Hematopoietic multipotent progenitor cell (in vitro differentiated cells): ENCODE measurements at regions not wholly inside any gene's neighbourhood (a gene's known extent, or its start where the extent isn't known, plus 50 kb on each side); places are given as distances from the start of the nearest gene placed in this dataset.
"Not testable (repeated sequence)": the region's sequence is repeated elsewhere in the genome, so short reads cannot be mapped to it uniquely, and the experiment has no call there.

Source experiments
- DNase-seq, 3 donors: peaks; one replicate each; pipeline ENCODE4 v3.0.0-alpha.2; 2011 to 2015; ENCODE audit warnings: low read depth in 2 of 3, low spot score in 2 of 3

DNA sequence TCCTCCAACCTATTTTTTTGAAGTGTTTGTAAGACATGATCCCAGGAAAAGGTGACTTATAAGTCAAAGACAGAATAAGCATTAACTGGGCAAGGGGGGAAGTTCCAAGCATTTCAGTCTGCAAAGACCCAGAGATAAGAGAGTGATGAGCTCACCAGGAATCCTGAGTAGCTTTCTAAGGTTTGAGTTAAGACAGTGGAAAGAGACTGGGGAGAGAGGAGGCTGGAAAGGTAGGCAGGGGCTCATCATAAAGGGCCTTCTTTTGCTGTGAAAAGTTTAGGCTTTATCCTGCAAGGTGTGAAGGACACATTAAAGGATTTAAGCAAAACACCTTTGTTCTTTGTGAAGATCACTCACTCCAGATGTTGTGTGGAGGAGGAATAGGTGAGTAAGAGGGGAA, 438.8 kb downstream of the CHL1 start:
- no peak for DNase-seq

- peak in 2 of 3 donors; percentile 14 to 58 for DNase-seq
Observed at GRCh38 chr3:643376-643775, 446.8 kb downstream of the CHL1 start.

GRCh38 chr3:655824-656223, 437.0 kb upstream of the CNTN6 start:
- DNase-seq: no peak

GRCh38 chr3:661356-661755, 431.5 kb upstream of the CNTN6 start:
- DNase-seq: no peak

- DNase-seq: no peak
Observed at GRCh38 chr3:674116-674515, 418.7 kb upstream of the CNTN6 start.

GRCh38 chr3:675846-676245, 417.0 kb upstream of the CNTN6 start:
- DNase-seq: no peak

- no peak for DNase-seq
Observed at GRCh38 chr3:683770-684169, 409.1 kb upstream of the CNTN6 start.

- no peak for DNase-seq
Observed at GRCh38 chr3:690770-691169, 402.1 kb upstream of the CNTN6 start.

DNA sequence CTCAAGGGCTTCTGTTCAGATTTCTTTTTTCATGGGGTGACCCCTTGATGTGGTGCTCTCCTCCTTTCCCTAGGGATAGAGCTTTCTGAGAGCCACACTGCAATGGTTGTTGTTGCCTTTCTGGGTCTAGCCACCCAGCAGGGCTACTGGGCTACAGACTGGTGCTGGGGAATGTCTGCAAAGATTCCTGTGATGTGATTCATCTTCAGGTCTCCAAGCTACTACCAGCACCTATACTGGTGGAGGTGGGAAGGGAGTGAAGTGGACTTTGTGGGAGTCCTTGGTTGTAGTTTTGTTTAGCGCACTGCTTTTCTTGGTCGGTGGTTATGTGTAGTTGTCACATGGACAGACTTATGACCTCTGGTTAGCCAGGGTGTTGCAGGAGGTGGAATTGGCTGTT, 392.3 kb upstream of the CNTN6 start:
- no peak for DNase-seq

- DNase-seq: no peak
Observed at GRCh38 chr3:707041-707440, 385.8 kb upstream of the CNTN6 start.

GRCh38 chr3:713006-713621, 379.7 kb upstream of the CNTN6 start:
- DNase-seq: no peak

- DNase-seq: no peak
Observed at GRCh38 chr3:713947-714620, 378.7 kb upstream of the CNTN6 start.

DNA sequence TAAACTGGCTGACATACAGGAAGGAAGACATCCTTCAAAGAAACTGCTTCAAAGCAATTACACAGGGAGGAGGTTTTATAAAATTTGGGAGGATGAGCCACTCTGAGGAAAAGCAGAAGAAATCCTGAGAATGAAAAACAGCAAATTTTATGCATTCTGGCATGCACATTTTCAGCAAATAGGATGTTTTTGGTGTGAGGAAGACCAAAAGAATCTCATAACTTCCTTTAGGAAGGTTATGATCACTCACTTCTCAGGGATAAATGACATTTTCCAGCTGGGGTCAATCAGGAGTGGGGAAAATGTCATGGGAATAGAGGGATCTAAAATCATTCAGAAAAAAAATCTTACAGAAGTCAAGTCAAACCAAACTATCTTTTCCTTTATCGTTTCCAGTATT, 371.7 kb upstream of the CNTN6 start:
- DNase-seq: no peak

- no peak for DNase-seq
Observed at GRCh38 chr3:732326-732928, 360.4 kb upstream of the CNTN6 start.

- DNase-seq: no peak
Observed at GRCh38 chr3:733313-733712, 359.5 kb upstream of the CNTN6 start.

DNA sequence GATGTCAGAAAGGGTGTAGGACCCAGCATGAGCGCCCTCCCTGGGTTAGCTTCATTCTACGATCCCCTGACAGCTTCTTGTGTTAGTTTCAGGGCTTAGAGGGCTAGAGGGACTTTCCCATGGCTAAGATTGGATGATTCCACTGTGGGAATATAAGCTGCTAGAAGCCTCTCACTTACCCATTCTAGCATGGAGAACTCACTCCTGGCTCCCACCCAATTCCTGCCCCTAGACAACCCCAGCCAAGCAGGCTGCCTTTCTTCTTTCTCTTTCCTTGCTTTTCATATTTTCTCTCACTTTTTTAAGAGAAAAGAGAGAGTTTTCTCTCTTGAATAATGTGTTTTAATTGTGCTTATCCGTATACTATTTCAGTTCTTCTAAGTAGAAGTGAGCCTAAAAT, 335.1 kb upstream of the CNTN6 start:
- no peak for DNase-seq

GRCh38 chr3:759106-759505, 333.7 kb upstream of the CNTN6 start:
- no peak for DNase-seq

DNA sequence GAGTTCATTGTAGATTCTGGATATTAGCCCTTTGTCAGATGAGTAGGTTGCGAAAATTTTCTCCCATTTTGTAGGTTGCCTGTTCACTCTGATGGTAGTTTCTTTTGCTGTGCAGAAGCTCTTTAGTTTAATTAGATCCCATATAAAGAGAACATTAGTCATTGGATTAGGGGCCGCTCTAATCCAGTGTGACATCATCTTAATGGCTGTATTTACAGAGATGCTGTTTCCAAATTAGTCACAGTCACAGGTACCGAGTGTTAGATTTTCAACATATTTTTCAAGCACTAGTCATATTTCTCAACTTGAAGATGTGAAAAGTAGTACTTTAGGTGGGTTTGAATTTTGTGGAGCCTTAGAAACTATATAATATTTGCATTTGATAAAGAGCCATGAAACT, 319.4 kb upstream of the CNTN6 start:
- not testable (repeated sequence) for DNase-seq

GRCh38 chr3:775178-775880, 317.5 kb upstream of the CNTN6 start:
- no peak for DNase-seq

GRCh38 chr3:780505-780904, 312.3 kb upstream of the CNTN6 start:
- DNase-seq: no peak

- no peak for DNase-seq
Observed at GRCh38 chr3:791442-791841, 301.4 kb upstream of the CNTN6 start.

- DNase-seq: no peak
Observed at GRCh38 chr3:792630-793029, 300.2 kb upstream of the CNTN6 start.
